ENCODE measurements at regions not wholly inside any gene's neighbourhood (a gene's known extent, or its start where the extent isn't known, plus 50 kb on each side); places are given as distances from the start of the nearest gene placed in this dataset.

GRCh38 chr12:11958221-11959091 lies 112.3 kb upstream of the BCL2L14 start:
- Histone ChIP-seq H3K4me1 (ENCODE audit: control insufficient read depth, insufficient read depth, low read length) (no peaks in the 10 kb centered on the region), H3K4me3 (ENCODE audit: low read depth, low read length) (no peak overlapping the region), H3K36me3 (ENCODE audit: control insufficient read depth in 2 of 2, insufficient read depth in 1 of 2, low read length in 2 of 2) (no peaks in the 10 kb centered on the region), H3K27ac (ENCODE audit: extremely low read depth, low read depth, low read length) (no peak overlapping the region), H3K9me3 (ENCODE audit: control insufficient read depth, insufficient read depth, low read depth, low read length) (no peaks in the 10 kb centered on the region)
- TF ChIP-seq ZNF785 (tag by site-specific recombination; IDR thresholded peaks at IDR 0.05) (no peak), KLF1 (tag by site-specific recombination; IDR thresholded peaks at IDR 0.05) (no peak), ZNF561 (tag by site-specific recombination; IDR thresholded peaks at IDR 0.05; ENCODE audit: borderline replicate concordance) (no peak), KLF9 (tag by site-specific recombination; IDR thresholded peaks at IDR 0.05; ENCODE audit: low read depth) (no peak), ZNF416 (tag by site-specific recombination; IDR thresholded peaks at IDR 0.05) (no peak), OSR2 (tag by site-specific recombination; IDR thresholded peaks at IDR 0.05) (no peak), ZNF324 (tag by site-specific recombination; IDR thresholded peaks at IDR 0.05) (no peak), ZNF140 (tag by site-specific recombination; IDR thresholded peaks at IDR 0.05) (no peak), ZNF610 (tag by site-specific recombination; IDR thresholded peaks at IDR 0.05; ENCODE audit: borderline replicate concordance) (no peak), PRDM6 (tag by site-specific recombination; IDR thresholded peaks at IDR 0.05) (no peak), SALL2 (tag by site-specific recombination; IDR thresholded peaks at IDR 0.05; ENCODE audit: borderline replicate concordance) (no peak), ZFHX2 (tag by site-specific recombination; conservative IDR thresholded peaks at IDR 0.05) (no peak), HOXA7 (CRISPR knock-in tag; IDR thresholded peaks at IDR 0.05; ENCODE audit: borderline replicate concordance) (no peak)
- CTCF ChIA-PET: interaction anchor here (0.7 kb wide), 1 partner anchor 1868 kb away, joined by 4 read pairs; no protein-coding TSS in a partner anchor
- POLR2A ChIA-PET: no interaction called here

- H3K4me1 ChIP-seq (ENCODE audit: control insufficient read depth, insufficient read depth, low read length): no peaks in the 10 kb centered on the region
- CTCF ChIA-PET: interaction anchor here (0.5 kb wide), 1 partner anchor 206 kb away, joined by 4 read pairs; no protein-coding TSS in a partner anchor
- no peak overlapping the region for H3K27ac ChIP-seq (ENCODE audit: extremely low read depth, low read depth, low read length)
- POLR2A ChIA-PET: no interaction called here
- no peaks in the 10 kb centered on the region for H3K9me3 ChIP-seq (ENCODE audit: control insufficient read depth, insufficient read depth, low read depth, low read length)
- no peaks in the 10 kb centered on the region for H3K36me3 ChIP-seq (ENCODE audit: control insufficient read depth in 2 of 2, insufficient read depth in 1 of 2, low read length in 2 of 2)
- no peak overlapping the region for H3K4me3 ChIP-seq (ENCODE audit: low read depth, low read length)
- TF ChIP-seq HOXD13 (CRISPR knock-in tag; IDR thresholded peaks at IDR 0.05; ENCODE audit: borderline replicate concordance) (no peak), ZNF518A (tag by site-specific recombination; conservative IDR thresholded peaks at IDR 0.05; ENCODE audit: low read depth) (no peak), ZBTB48 (tag by site-specific recombination; IDR thresholded peaks at IDR 0.05) (no peak), GFI1B (tag by site-specific recombination; IDR thresholded peaks at IDR 0.05) (no peak), GLIS2 (tag by site-specific recombination; IDR thresholded peaks at IDR 0.05) (no peak), ZNF132 (tag by site-specific recombination; IDR thresholded peaks at IDR 0.05; ENCODE audit: borderline replicate concordance) (no peak), ZNF843 (tag by site-specific recombination; IDR thresholded peaks at IDR 0.05) (no peak), ZNF558 (tag by site-specific recombination; IDR thresholded peaks at IDR 0.05) (no peak), OVOL3 (tag by site-specific recombination; IDR thresholded peaks at IDR 0.05) (no peak), ZNF449 (tag by site-specific recombination; IDR thresholded peaks at IDR 0.05) (no peak), ZNF704 (tag by site-specific recombination; IDR thresholded peaks at IDR 0.05) (no peak), ZNF416 (tag by site-specific recombination; IDR thresholded peaks at IDR 0.05) (no peak), SP7 (tag by site-specific recombination; IDR thresholded peaks at IDR 0.05) (no peak)
Measured at GRCh38 chr12:11959117-11959823, 111.5 kb upstream of the BCL2L14 start.
